ENCODE measurements at regions not wholly inside any gene's neighbourhood (a gene's known extent, or its start where the extent isn't known, plus 50 kb on each side); places are given as distances from the start of the nearest gene placed in this dataset.
"Not testable (repeated sequence)": the region's sequence is repeated elsewhere in the genome, so short reads cannot be mapped to it uniquely, and the experiment has no call there.

DNA sequence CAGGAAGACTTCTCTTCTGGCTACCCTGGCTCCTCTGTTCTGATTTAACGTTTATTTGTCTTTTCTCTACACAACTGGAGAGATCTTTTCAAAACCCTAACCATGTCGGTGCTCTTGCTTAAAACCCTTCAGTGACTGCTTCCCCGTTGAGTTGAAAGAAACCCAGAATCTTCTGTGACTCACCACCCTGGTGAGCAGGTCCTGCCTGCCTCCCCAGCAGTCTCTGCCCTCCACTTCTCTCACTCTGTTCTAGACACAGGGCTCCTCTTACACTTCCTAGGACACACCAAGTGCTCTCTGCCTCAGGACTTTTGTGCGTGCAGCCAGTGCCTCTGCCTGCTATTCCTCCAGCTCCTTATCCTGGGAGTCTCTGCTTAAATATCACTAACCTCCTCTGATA, 131.4 kb downstream of the IER5 start:
- WGBS, 2 experiments (ENCODE audit: insufficient coverage in 1 of 2, insufficient read length in 1 of 2) = 89 to 90% methylated on average over 3 to 4 of the region's 4 CpGs
- no peak overlapping the region for H3K4me3 Mint-ChIP-seq
- H3K27me3 Mint-ChIP-seq (ENCODE audit: insufficient read depth) = peaks cover 2% of the 10 kb centered on the region
- H3K4me1 Mint-ChIP-seq = peaks cover 42% of the 10 kb centered on the region
- Histone ChIP-seq H3K27me3 (ENCODE audit: control insufficient read depth, insufficient read depth, low read length, poor library complexity, severe bottlenecking) (no peaks in the 10 kb centered on the region), H3K9ac (ENCODE audit: extremely low read depth, low read length, poor library complexity, severe bottlenecking) (no peak overlapping the region), H3K4me1 (ENCODE audit: control insufficient read depth, insufficient read depth, low read length) (peaks cover 4% of the 10 kb centered on the region), H3K27ac (ENCODE audit: low read depth, low read length) (no peak overlapping the region), H3K36me3 (ENCODE audit: control insufficient read depth, insufficient read depth, low read length) (no peaks in the 10 kb centered on the region), H3K9me3 (ENCODE audit: control insufficient read depth, low read length) (peaks cover 14% of the 10 kb centered on the region), H3K4me3 (ENCODE audit: low read length) (no peak overlapping the region)
- H3K36me3 Mint-ChIP-seq (ENCODE audit: low read depth) = no peaks in the 10 kb centered on the region
- no peak overlapping the region for H3K27ac Mint-ChIP-seq
- no peak for DNase-seq
- no peak for TF ChIP-seq CTCF (conservative IDR thresholded peaks at IDR 0.05)
- peaks cover 15% of the 10 kb centered on the region for H3K9me3 Mint-ChIP-seq

GRCh38 chr1:181221078-181221477, 132.6 kb downstream of the IER5 start:
- no peak overlapping the region for H3K9ac ChIP-seq (ENCODE audit: extremely low read depth, low read length, poor library complexity, severe bottlenecking)
- no peaks in the 10 kb centered on the region for H3K27me3 ChIP-seq (ENCODE audit: control insufficient read depth, insufficient read depth, low read length, poor library complexity, severe bottlenecking)
- H3K9me3 ChIP-seq (ENCODE audit: control insufficient read depth, low read length) = peaks cover 10% of the 10 kb centered on the region
- peaks cover 4% of the 10 kb centered on the region for H3K4me1 ChIP-seq (ENCODE audit: control insufficient read depth, insufficient read depth, low read length)
- no peak for DNase-seq
- WGBS, 2 experiments (ENCODE audit: insufficient coverage in 1 of 2, insufficient read length in 1 of 2) = 70 to 77% methylated on average over 5 of the region's 5 CpGs
- Mint-ChIP-seq H3K4me3 (no peak overlapping the region), H3K4me1 (peaks cover 42% of the 10 kb centered on the region), H3K9me3 (peaks cover 16% of the 10 kb centered on the region), H3K27ac (no peak overlapping the region), H3K36me3 (ENCODE audit: low read depth) (no peaks in the 10 kb centered on the region), H3K27me3 (ENCODE audit: insufficient read depth) (peaks cover 2% of the 10 kb centered on the region)
- H3K4me3 ChIP-seq (ENCODE audit: low read length) = no peak overlapping the region
- no peak overlapping the region for H3K27ac ChIP-seq (ENCODE audit: low read depth, low read length)
- no peaks in the 10 kb centered on the region for H3K36me3 ChIP-seq (ENCODE audit: control insufficient read depth, insufficient read depth, low read length)
- no peak for TF ChIP-seq CTCF (conservative IDR thresholded peaks at IDR 0.05)

DNA sequence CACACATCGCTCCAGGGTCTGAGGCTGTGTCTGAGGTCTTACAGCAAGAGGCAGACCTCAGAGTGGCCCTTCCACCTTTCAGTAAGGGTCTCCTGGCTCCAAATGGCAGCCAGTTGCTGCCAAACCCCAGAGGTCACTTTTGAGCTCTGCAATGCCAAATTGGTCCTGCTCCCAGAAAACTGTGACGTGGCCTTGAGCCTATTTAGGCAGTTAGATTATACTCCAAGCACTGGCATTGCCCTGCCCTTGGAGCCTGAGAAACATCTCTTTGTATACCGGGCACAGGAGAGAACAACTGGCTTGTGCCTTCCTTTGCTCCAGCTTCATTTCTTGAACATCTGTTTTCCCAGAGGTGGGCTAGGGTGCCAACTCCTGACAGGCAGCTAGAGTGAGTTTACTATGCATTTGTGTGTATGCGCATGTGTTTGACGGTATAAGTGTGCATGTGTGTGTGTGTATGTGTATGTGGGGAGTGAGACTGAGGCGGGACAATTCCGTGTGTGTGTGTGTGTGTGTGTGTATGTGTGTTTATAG, 134.5 kb downstream of the IER5 start:
- H3K36me3 Mint-ChIP-seq (ENCODE audit: low read depth) = no peaks in the 10 kb centered on the region
- peaks cover 6% of the 10 kb centered on the region for H3K27me3 Mint-ChIP-seq (ENCODE audit: insufficient read depth)
- H3K36me3 ChIP-seq (ENCODE audit: control insufficient read depth, insufficient read depth, low read length) = no peaks in the 10 kb centered on the region
- H3K4me1 Mint-ChIP-seq = peaks cover 26% of the 10 kb centered on the region
- TF ChIP-seq CTCF (conservative IDR thresholded peaks at IDR 0.05) = no peak
- WGBS, 2 experiments (ENCODE audit: insufficient coverage in 1 of 2, insufficient read length in 1 of 2) = 90 to 95% methylated on average over 5 to 6 of the region's 7 CpGs
- no peak overlapping the region for H3K9ac ChIP-seq (ENCODE audit: extremely low read depth, low read length, poor library complexity, severe bottlenecking)
- H3K4me3 ChIP-seq (ENCODE audit: low read length) = no peak overlapping the region
- H3K4me1 ChIP-seq (ENCODE audit: control insufficient read depth, insufficient read depth, low read length) = peaks cover 4% of the 10 kb centered on the region
- no peak overlapping the region for H3K4me3 Mint-ChIP-seq
- no peak for DNase-seq
- peaks cover 15% of the 10 kb centered on the region for H3K9me3 ChIP-seq (ENCODE audit: control insufficient read depth, low read length)
- H3K27me3 ChIP-seq (ENCODE audit: control insufficient read depth, insufficient read depth, low read length, poor library complexity, severe bottlenecking) = no peaks in the 10 kb centered on the region
- H3K27ac Mint-ChIP-seq = no peak overlapping the region
- H3K9me3 Mint-ChIP-seq = peaks cover 20% of the 10 kb centered on the region
- no peak overlapping the region for H3K27ac ChIP-seq (ENCODE audit: low read depth, low read length)

DNA sequence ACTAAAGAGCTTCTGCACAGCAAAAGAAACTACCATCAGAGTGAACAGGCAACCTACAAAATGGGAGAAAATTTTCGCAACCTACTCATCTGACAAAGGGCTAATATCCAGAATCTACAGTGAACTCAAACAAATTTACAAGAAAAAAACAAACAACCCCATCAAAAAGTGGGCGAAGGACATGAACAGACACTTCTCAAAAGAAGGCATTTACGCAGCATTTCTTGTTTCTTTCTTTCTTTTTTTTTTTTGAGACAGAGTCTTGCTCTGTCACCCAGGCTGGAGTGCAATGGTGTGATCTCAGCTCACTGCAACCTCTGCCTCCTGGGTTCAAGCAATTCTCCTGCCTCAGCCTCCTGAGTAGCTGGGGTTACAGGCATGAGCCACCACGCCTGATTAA, 138.2 kb downstream of the IER5 start:
- H3K27me3 Mint-ChIP-seq (ENCODE audit: insufficient read depth); H3K4me1 ChIP-seq (ENCODE audit: control insufficient read depth, insufficient read depth, low read length); H3K4me3 ChIP-seq (ENCODE audit: low read length); H3K4me3 Mint-ChIP-seq; H3K9ac ChIP-seq (ENCODE audit: extremely low read depth, low read length, poor library complexity, severe bottlenecking); H3K27me3 ChIP-seq (ENCODE audit: control insufficient read depth, insufficient read depth, low read length, poor library complexity, severe bottlenecking); H3K27ac Mint-ChIP-seq; H3K36me3 Mint-ChIP-seq (ENCODE audit: low read depth); H3K36me3 ChIP-seq (ENCODE audit: control insufficient read depth, insufficient read depth, low read length); H3K4me1 Mint-ChIP-seq; DNase-seq; H3K27ac ChIP-seq (ENCODE audit: low read depth, low read length): not testable (repeated sequence)
- H3K9me3 Mint-ChIP-seq = peaks cover 49% of the 10 kb centered on the region
- WGBS, 2 experiments (ENCODE audit: insufficient coverage in 1 of 2, insufficient read length in 1 of 2) = 83 to 85% methylated on average over 1 to 3 of the region's 4 CpGs
- peaks cover 36% of the 10 kb centered on the region for H3K9me3 ChIP-seq (ENCODE audit: control insufficient read depth, low read length)

All from endodermal cell (in vitro differentiated cells).